Esophagus muscularis mucosa (tissue), 4 donors: ENCODE measurements at regions not wholly inside any gene's neighbourhood (a gene's known extent, or its start where the extent isn't known, plus 50 kb on each side); places are given as distances from the start of the nearest gene placed in this dataset.

Experiments used
- DNase-seq: peaks from one replicate; pipeline ENCODE4 v3.0.0-alpha.2; 2017; ENCODE audit errors: extremely low spot score
- H3K27ac ChIP-seq, 4 donors: fragments of 200-600 bp; sonication (generic); replicated peaks in 1 of 4; 1 replicate in 3 of 4; 2 replicates in 1 of 4; pipeline ENCODE4 v1.5.1; 2016 to 2019; ENCODE audit warnings: mild to moderate bottlenecking in 1 of 4
- H3K27me3 ChIP-seq, 4 donors: fragments of 200-600 bp; sonication (generic); one replicate each; pipeline versions ENCODE4 v1.5.1 to v1.6.0; 2016 to 2019
- H3K36me3 ChIP-seq, 4 donors: fragments of 200-600 bp; sonication (generic); one replicate each; pipeline ENCODE4 v1.5.1; 2016 to 2019
- H3K4me1 ChIP-seq, 4 donors: fragments of 200-600 bp; sonication (generic); one replicate each; pipeline ENCODE4 v1.5.1; 2016 to 2019
- H3K4me3 ChIP-seq, 4 donors: fragments of 200-600 bp; sonication (generic); 1 replicate in 2 of 4; 2 replicates in 2 of 4; pipeline ENCODE4 v1.5.1; 2016 to 2019; ENCODE audit warnings: mild to moderate bottlenecking in 4 of 4, moderate library complexity in 1 of 4
- H3K9me3 ChIP-seq, 4 donors: fragments of 200-600 bp; sonication (generic); 1 replicate in 3 of 4; 2 replicates in 1 of 4; pipeline ENCODE4 v1.5.1; 2016 to 2019
- CTCF ChIP-seq, 3 experiments: fragments of 200-600 bp in 2 of 3; fragments of 450-650 bp in 1 of 3; sonication (generic) in 2 of 3; IDR thresholded peaks; one replicate each; pipeline ENCODE4 v1.5.1; 2017 to 2019; ENCODE audit warnings: antibody characterized with exemption in 3 of 3, mild to moderate bottlenecking in 2 of 3, moderate library complexity in 1 of 3
- EP300 ChIP-seq: sonication (generic); formaldehyde crosslinking; IDR thresholded peaks from one replicate; pipeline ENCODE4 v1.6.1; 2017; ENCODE audit warnings: antibody characterized with exemption
- POLR2A ChIP-seq: fragments of 450-650 bp; IDR thresholded peaks from one replicate; pipeline ENCODE4 v1.6.1; 2017; ENCODE audit warnings: antibody characterized with exemption, moderate library complexity, mild to moderate bottlenecking, low read depth
- POLR2AphosphoS5 ChIP-seq, 2 donors: sonication (generic); formaldehyde crosslinking; IDR thresholded peaks; one replicate each; pipeline ENCODE4 v1.6.1; 2017; ENCODE audit warnings: antibody characterized with exemption in 2 of 2
- WGBS: methylation state at CpG from one replicate; pipeline ENCODE4 v1.1.5; 2018; 5-methylcytosine and 5-hydroxymethylcytosine counted together
- intact Hi-C: fragments of 100-400 bp; cut with DNase I; formaldehyde crosslinking; loops from one replicate; pipeline ENCODE4 v1.15.1; 2023

DNA sequence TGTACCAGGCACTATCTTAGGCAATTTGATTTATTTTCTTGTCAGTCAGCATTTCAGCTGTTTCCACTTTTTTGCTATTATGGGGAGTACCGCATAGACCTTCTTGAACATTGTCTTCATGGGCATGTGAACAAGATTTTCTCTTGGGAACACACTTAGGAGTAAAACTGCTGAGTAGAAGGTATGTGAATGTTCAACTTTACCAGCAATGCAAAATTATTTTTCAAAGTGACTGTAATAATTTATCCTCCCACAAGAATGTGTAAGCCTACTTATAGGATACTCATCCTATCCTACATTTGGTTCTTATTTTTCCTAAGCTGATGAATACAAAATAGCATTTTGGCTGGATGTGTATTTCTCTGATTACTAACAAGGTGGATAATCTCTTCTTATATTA lies 132.0 kb upstream of the NAV2 start:
- H3K27me3 ChIP-seq = no peaks in the 10 kb centered on the region
- H3K36me3 ChIP-seq = no peaks in the 10 kb centered on the region
- no peak for DNase-seq
- H3K9me3 ChIP-seq = no peaks in the 10 kb centered on the region
- no peak overlapping the region for H3K4me3 ChIP-seq
- intact Hi-C loops = no loop called here
- no peak overlapping the region for H3K27ac ChIP-seq
- no peak for TF ChIP-seq POLR2AphosphoS5 (IDR thresholded peaks at IDR 0.05)
- TF ChIP-seq CTCF (IDR thresholded peaks at IDR 0.05) = no peak
- TF ChIP-seq EP300 = no peak
- no peak for TF ChIP-seq POLR2A
- peaks cover 29 to 38% (median 34%) of the 10 kb centered on the region in 4 donors for H3K4me1 ChIP-seq
- 100% methylated on average over 1 of the region's 1 CpG for WGBS

- DNase-seq = no peak
- WGBS = 94% methylated on average over 5 of the region's 5 CpGs
- no peak overlapping the region for H3K4me3 ChIP-seq
- H3K36me3 ChIP-seq = no peaks in the 10 kb centered on the region
- no peaks in the 10 kb centered on the region for H3K27me3 ChIP-seq
- TF ChIP-seq CTCF (IDR thresholded peaks at IDR 0.05) (no peak), EP300 (no peak), POLR2AphosphoS5 (IDR thresholded peaks at IDR 0.05) (no peak)
- peaks cover 33 to 45% (median 41%) of the 10 kb centered on the region in 4 donors for H3K4me1 ChIP-seq
- no peaks in the 10 kb centered on the region for H3K9me3 ChIP-seq
- intact Hi-C loops = no loop called here
- peak overlapping the region in 2 of 4 donors; percentile 87 to 88 for H3K27ac ChIP-seq
These were observed 132.7 kb upstream of the NAV2 start for GRCh38 chr11:19579957-19580356.

- 59% methylated on average over 2 of the region's 2 CpGs for WGBS
- no peaks in the 10 kb centered on the region for H3K27me3 ChIP-seq
- H3K4me1 ChIP-seq = peaks cover 41 to 54% (median 51%) of the 10 kb centered on the region in 4 donors
- H3K27ac ChIP-seq = peak overlapping the region; percentile 83 to 88 (median 86)
- intact Hi-C loops = no loop called here
- no peak for DNase-seq
- no peak overlapping the region for H3K4me3 ChIP-seq
- TF ChIP-seq CTCF (IDR thresholded peaks at IDR 0.05) (no peak), POLR2A (no peak), EP300 (no peak), POLR2AphosphoS5 (IDR thresholded peaks at IDR 0.05) (no peak)
- no peaks in the 10 kb centered on the region for H3K36me3 ChIP-seq
- no peaks in the 10 kb centered on the region for H3K9me3 ChIP-seq
These were observed 133.8 kb upstream of the NAV2 start for GRCh38 chr11:19578871-19579270.

- Histone ChIP-seq H3K27ac (peak overlapping the region; percentile 83 to 88 (median 86)), H3K4me1 (peaks cover 49 to 61% (median 58%) of the 10 kb centered on the region in 4 donors), H3K9me3 (no peaks in the 10 kb centered on the region), H3K36me3 (no peaks in the 10 kb centered on the region), H3K4me3 (no peak overlapping the region), H3K27me3 (no peaks in the 10 kb centered on the region)
- WGBS = 1% methylated on average over 7 of the region's 9 CpGs
- peak in 1 of 2 donors; percentile 47 for TF ChIP-seq POLR2AphosphoS5 (IDR thresholded peaks at IDR 0.05)
- TF ChIP-seq CTCF (IDR thresholded peaks at IDR 0.05) = no peak
- DNase-seq = no peak
- intact Hi-C loops = no loop called here
These were observed 134.5 kb upstream of the NAV2 start for GRCh38 chr11:19577976-19578619.

GRCh38 chr11:19577391-19577975 lies 135.2 kb upstream of the NAV2 start:
- peak overlapping the region; percentile 83 to 88 (median 86) for H3K27ac ChIP-seq
- no peaks in the 10 kb centered on the region for H3K36me3 ChIP-seq
- DNase-seq = no peak
- H3K27me3 ChIP-seq = no peaks in the 10 kb centered on the region
- TF ChIP-seq CTCF (IDR thresholded peaks at IDR 0.05) = no peak
- no peak for TF ChIP-seq POLR2AphosphoS5 (IDR thresholded peaks at IDR 0.05)
- no peak for TF ChIP-seq POLR2A
- TF ChIP-seq EP300 = no peak
- intact Hi-C loops = no loop called here
- H3K9me3 ChIP-seq = no peaks in the 10 kb centered on the region
- 27% methylated on average over 8 of the region's 8 CpGs for WGBS
- no peak overlapping the region for H3K4me3 ChIP-seq
- peaks cover 49 to 65% (median 59%) of the 10 kb centered on the region in 4 donors for H3K4me1 ChIP-seq
